Activated T-helper 17 cell treated with anti-CD3 and anti-CD28 coated beads, Interleukin-2, amount 50 U/mL, for 72 hours (primary cell): ENCODE measurements at regions not wholly inside any gene's neighbourhood (a gene's known extent, or its start where the extent isn't known, plus 50 kb on each side); places are given as distances from the start of the nearest gene placed in this dataset.
A peak's percentile ranks its signal among the peaks of the same experiment; 100 is the strongest.

ENCODE experiments used
- ATAC-seq: fragments of 150-1000 bp; cut with Tn5 transposase; replicated peaks from 2 replicates; pipeline ENCODE4 v1.10.0; 2021; ENCODE audit warnings: mild to moderate bottlenecking, moderate library complexity
- H3K27ac Mint-ChIP-seq: one replicate; pipeline ENCODE4 v1.8.0; 2022; ENCODE audit warnings: mixed read lengths
- H3K27me3 Mint-ChIP-seq: one replicate; pipeline ENCODE4 v1.8.0; 2022; ENCODE audit warnings: mixed read lengths
- H3K36me3 Mint-ChIP-seq: one replicate; pipeline ENCODE4 v1.8.0; 2022; ENCODE audit warnings: low read depth, mild to moderate bottlenecking, mixed read lengths
- H3K4me1 Mint-ChIP-seq: one replicate; pipeline ENCODE4 v1.8.0; 2022; ENCODE audit warnings: mixed read lengths
- H3K4me3 Mint-ChIP-seq: one replicate; pipeline ENCODE4 v1.8.0; 2022; ENCODE audit warnings: mild to moderate bottlenecking, mixed read lengths
- H3K9me3 Mint-ChIP-seq: one replicate; pipeline ENCODE4 v1.8.0; 2022; ENCODE audit warnings: mixed read lengths

DNA sequence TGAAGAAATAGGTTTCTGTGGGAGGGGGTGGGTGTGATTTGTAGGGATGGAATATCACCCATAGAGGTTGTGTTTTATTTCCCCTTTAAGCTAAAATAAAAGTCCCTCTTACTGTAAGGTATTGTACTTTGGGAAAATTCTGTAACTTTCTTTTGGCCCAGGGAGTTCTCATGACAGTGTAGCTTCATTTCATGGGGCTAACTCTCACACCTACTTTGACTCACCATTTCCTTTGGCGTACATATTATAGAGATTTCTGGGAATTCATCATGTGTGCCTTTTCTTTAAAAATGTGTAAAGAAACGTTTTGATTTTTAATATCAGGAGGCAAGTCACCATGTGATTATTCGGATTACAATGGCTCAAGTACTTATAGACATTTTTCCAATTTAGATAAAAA is 477.7 kb upstream of the CFAP20DC start:
- no peaks in the 10 kb centered on the region for H3K9me3 Mint-ChIP-seq
- peak overlapping the region; percentile 47 for H3K27ac Mint-ChIP-seq
- H3K4me1 Mint-ChIP-seq = peaks cover 8% of the 10 kb centered on the region
- H3K27me3 Mint-ChIP-seq = peaks cover 3% of the 10 kb centered on the region
- no peaks in the 10 kb centered on the region for H3K36me3 Mint-ChIP-seq
- H3K4me3 Mint-ChIP-seq = peak overlapping the region; percentile 5
- peak; percentile 76 for ATAC-seq

DNA sequence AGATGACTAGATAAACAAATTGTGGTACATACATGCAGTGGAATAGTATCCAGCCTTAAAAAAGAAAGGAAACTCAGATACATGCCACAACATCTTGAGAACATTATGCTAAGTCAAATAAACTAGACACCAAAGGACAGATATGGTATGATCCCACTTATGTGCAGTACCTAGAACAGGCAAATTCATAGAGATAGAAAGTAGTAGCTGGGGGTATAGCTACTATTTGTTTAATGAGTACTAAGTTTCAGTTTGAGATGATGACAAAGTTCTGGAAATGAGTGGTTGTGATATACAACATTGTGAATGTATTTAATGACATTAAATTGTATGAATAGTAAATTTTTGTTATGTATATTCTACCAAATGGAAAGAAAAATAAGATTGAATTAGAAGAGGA is 477.2 kb upstream of the CFAP20DC start:
- ATAC-seq = peak; percentile 98
- Mint-ChIP-seq H3K4me1 (peaks cover 8% of the 10 kb centered on the region), H3K4me3 (peak overlapping the region; percentile 5), H3K27me3 (peaks cover 3% of the 10 kb centered on the region), H3K36me3 (no peaks in the 10 kb centered on the region), H3K27ac (peak overlapping the region; percentile 47), H3K9me3 (no peaks in the 10 kb centered on the region)

DNA sequence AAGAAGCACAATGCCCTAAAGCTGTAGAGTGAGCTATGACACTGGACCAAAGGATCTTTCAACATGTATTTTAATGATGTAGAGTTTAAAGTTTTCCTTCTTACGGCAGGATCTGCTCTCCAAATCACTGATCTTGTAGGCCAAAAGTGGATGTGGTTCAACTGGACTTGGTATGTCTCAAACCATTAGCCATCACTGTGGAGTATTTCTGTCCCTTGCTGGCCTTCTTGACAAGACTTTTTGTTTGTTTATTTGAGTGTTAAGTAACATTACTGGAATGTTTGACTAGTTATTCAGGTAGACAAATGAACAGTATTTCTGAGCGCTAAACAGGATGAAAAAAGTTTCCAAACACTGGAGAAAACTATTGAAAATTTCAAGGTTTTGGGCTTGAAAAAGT is 472.7 kb upstream of the CFAP20DC start:
- Mint-ChIP-seq H3K9me3 (no peaks in the 10 kb centered on the region), H3K27me3 (peaks cover 3% of the 10 kb centered on the region), H3K4me1 (peaks cover 7% of the 10 kb centered on the region), H3K36me3 (no peaks in the 10 kb centered on the region), H3K4me3 (no peak overlapping the region), H3K27ac (no peak overlapping the region)
- no peak for ATAC-seq

DNA sequence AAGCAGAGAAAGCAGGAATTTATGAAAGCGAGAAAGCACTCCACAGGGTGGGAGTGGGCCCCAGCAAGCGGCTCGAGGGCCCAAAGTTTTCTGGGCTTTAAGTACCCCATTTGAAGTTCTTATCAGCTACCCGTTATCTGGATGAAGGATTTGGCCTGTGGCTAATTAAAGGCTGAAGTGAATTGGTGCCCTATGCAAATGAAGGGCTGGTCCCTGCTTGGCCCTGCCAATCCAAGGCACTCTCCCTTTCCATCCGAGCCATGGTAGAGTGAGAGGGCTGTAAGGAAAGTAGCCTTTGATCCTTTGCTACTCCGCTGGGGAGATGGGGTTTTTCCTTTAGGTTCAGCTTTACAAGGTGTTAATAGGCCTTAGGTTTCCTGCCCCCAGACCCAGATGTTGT is 469.3 kb upstream of the CFAP20DC start:
- H3K27ac Mint-ChIP-seq = no peak overlapping the region
- ATAC-seq = no peak
- no peak overlapping the region for H3K4me3 Mint-ChIP-seq
- no peaks in the 10 kb centered on the region for H3K27me3 Mint-ChIP-seq
- no peaks in the 10 kb centered on the region for H3K4me1 Mint-ChIP-seq
- no peaks in the 10 kb centered on the region for H3K9me3 Mint-ChIP-seq
- no peaks in the 10 kb centered on the region for H3K36me3 Mint-ChIP-seq

DNA sequence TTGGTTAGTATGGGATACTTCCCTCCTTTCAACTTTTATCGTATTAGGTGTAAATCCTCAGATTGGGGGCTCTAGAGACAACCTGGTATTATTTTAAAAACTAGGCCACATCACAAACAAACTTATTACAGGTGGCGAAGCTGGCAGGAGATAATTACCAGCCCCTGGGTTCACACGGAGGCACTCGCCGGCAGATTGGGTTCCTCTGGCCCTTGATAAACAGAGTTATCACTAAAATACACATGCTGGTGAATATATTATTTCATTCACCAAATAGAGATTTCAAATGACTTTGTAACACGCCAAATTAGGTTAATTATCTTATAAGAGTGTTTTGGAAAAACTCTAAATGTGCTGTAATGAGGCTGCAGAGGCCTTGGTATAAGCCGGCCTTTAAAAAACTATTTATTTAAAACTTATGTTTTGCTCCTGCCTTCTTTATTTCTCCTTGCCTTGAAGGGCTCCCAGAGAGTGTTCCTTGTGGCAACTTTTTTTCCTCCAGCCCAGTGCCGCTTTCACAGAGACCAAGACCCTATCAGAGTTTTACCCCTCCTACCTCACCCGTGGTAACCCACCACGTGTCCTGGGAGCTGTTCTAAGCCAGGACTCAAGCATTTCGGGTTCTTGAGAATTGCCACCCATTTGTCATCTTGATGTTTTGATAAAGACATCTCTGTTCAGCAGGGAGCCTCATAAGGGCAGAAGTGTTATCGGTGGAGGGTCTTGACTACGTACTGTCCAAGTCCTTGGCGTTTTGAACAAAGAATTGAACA is 468.6 kb upstream of the CFAP20DC start:
- H3K4me3 Mint-ChIP-seq = no peak overlapping the region
- H3K9me3 Mint-ChIP-seq = no peaks in the 10 kb centered on the region
- H3K27me3 Mint-ChIP-seq = no peaks in the 10 kb centered on the region
- ATAC-seq = no peak
- no peak overlapping the region for H3K27ac Mint-ChIP-seq
- H3K36me3 Mint-ChIP-seq = no peaks in the 10 kb centered on the region
- no peaks in the 10 kb centered on the region for H3K4me1 Mint-ChIP-seq

DNA sequence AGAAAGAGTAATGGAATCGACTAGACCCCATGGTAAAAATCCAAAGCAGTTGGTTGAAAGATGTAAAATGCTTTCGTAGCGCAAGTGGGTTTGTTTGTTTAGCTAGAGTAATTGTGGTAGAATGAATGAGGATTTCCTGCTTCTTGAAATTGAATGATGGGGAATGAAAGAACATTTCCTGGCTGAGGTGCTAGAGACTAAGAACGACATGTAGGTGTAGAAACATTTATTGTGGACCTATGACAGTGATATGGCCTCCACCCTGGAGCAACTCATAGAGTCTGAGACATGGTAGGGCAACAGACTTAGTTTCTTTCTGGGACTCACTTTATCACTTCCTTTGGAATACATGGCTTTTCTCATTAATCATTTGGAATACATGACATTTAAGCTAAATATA is 467.6 kb upstream of the CFAP20DC start:
- H3K9me3 Mint-ChIP-seq = no peaks in the 10 kb centered on the region
- H3K27ac Mint-ChIP-seq = no peak overlapping the region
- no peaks in the 10 kb centered on the region for H3K27me3 Mint-ChIP-seq
- H3K4me1 Mint-ChIP-seq = no peaks in the 10 kb centered on the region
- no peaks in the 10 kb centered on the region for H3K36me3 Mint-ChIP-seq
- no peak overlapping the region for H3K4me3 Mint-ChIP-seq
- no peak for ATAC-seq

DNA sequence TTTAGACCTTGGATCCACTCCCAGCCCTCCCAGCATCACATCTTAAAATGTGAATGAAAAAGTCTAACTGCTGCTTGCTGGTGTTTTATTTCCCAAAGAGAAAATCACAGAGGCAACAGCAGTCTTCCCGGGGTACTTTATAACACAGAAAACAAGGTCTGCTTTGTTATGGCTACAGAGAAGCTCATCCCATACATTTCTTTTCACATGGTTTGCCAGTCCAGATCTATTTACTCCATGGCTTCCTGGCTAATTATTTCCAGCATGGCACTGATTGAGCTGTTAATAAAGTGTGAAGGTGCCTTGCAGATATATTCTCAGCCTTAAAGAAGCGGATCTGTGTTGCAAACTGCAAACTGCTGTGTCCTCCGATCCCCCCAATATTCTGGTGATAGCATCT is 466.1 kb upstream of the CFAP20DC start:
- Mint-ChIP-seq H3K36me3 (no peaks in the 10 kb centered on the region), H3K4me1 (no peaks in the 10 kb centered on the region), H3K9me3 (no peaks in the 10 kb centered on the region), H3K4me3 (no peak overlapping the region), H3K27ac (no peak overlapping the region), H3K27me3 (no peaks in the 10 kb centered on the region)
- no peak for ATAC-seq

DNA sequence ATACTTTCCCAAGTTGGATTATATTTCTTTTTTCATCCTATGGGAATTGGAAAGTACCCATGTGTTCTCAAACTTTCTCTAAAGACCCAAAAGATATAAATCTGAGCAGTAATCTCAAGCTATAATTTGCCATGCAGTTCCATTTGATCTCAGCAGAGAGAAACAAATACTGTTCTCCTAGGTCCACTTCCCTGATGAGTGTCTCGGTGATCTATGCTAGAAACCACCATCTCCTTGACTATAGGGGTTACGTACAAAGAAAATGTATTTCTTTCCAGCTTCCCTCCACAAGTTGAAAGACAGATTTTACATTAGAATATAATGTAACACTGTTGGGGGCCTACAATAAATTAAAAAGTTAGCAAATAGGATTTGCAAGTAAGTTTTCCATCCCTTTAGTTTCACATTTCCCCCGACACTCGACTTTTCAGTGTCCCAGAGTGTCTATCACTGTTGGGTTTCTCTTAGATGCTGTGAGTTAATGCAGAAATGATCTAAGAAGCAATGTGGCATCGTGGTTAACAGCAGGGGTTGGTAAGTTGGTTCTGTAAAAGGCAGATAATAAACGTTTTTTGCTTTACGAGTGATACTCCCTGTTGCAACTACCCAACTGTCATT is 465.1 kb upstream of the CFAP20DC start:
- no peaks in the 10 kb centered on the region for H3K4me1 Mint-ChIP-seq
- no peaks in the 10 kb centered on the region for H3K27me3 Mint-ChIP-seq
- H3K4me3 Mint-ChIP-seq = no peak overlapping the region
- no peak for ATAC-seq
- H3K9me3 Mint-ChIP-seq = no peaks in the 10 kb centered on the region
- no peak overlapping the region for H3K27ac Mint-ChIP-seq
- H3K36me3 Mint-ChIP-seq = no peaks in the 10 kb centered on the region

DNA sequence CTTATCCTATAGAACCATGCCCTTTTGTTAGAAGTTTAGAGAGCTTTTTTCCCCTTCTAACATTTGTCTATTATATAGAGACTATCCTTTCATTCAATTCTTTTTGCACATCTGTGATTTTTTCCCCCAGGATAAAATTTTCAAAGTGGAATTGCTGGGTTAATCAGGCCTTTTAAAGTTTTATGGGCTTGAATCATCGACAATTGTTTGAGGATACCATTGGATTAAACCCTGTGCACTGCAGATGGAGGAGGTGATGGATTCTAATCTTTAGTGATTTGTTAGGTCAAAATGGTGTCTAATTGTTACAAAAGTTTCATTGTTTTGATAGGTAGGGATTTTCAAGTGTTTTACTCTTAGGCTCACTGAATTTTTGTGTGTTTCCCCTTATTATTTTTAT is 463.7 kb upstream of the CFAP20DC start:
- Mint-ChIP-seq H3K9me3 (no peaks in the 10 kb centered on the region), H3K27ac (no peak overlapping the region), H3K4me3 (no peak overlapping the region), H3K4me1 (no peaks in the 10 kb centered on the region), H3K27me3 (no peaks in the 10 kb centered on the region), H3K36me3 (no peaks in the 10 kb centered on the region)
- no peak for ATAC-seq

DNA sequence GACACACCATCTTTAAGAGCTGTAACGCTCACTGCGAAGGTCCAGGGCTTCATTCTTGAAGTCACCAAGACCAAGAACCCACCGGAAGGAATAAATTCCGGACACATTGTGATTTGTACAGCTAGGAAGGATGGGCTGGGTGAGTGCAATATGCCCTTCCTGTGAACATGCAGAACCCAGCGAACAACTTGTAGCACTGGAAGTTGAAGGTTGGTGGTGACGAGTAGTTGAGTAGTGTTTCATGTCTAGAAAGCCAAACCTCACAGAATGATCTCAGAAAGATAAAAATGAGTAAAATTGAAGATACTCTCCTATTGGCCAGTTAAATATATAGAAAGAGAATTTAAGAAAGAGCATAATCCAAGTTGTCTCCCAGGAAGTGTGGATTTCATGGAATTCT is 462.2 kb upstream of the CFAP20DC start:
- H3K9me3 Mint-ChIP-seq = no peaks in the 10 kb centered on the region
- H3K4me1 Mint-ChIP-seq = no peaks in the 10 kb centered on the region
- no peak overlapping the region for H3K27ac Mint-ChIP-seq
- no peaks in the 10 kb centered on the region for H3K27me3 Mint-ChIP-seq
- no peak overlapping the region for H3K4me3 Mint-ChIP-seq
- no peaks in the 10 kb centered on the region for H3K36me3 Mint-ChIP-seq
- peak; percentile 58 for ATAC-seq

DNA sequence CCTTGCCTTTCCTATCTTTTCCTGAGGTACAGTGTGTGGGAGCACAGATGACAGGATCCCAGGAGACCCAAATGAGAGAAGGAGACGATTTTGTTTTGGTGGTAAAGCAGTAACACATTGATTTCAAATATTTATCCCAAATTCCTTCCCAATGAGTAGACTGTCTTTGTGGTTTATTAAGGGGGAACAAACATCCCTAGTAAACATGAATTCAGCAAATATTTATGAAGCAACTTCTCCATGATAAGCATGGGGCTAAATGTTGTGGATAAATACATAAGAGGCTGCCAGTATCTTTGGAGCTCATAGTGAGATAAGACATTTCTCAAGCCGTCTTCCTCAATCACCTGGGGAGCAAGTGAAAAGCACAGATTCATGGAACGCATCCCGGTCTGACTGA is 460.8 kb upstream of the CFAP20DC start:
- no peak for ATAC-seq
- Mint-ChIP-seq H3K27me3 (no peaks in the 10 kb centered on the region), H3K4me3 (no peak overlapping the region)

DNA sequence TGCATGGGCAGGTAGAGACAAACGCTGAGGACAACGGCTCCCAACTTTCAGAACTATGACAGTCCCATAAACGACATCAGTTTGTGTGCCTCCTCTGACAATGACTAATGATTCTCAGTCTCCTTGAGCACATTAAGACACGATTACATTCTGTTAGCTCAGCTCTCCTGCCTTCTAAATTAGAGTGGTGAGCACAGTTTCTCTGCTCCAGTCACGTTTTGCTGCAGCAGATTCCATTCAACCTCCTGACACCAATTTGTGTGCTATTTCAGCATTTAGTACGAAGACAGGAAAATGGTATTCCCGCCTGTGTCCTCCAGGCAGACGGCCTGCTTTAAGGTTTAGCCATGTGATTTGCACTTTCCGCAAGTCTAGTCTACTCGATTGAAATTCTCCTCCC is 458.4 kb upstream of the CFAP20DC start:
- Mint-ChIP-seq H3K27ac (no peak overlapping the region), H3K9me3 (no peaks in the 10 kb centered on the region), H3K4me1 (no peaks in the 10 kb centered on the region), H3K27me3 (no peaks in the 10 kb centered on the region), H3K4me3 (no peak overlapping the region), H3K36me3 (no peaks in the 10 kb centered on the region)
- ATAC-seq = no peak

More for the DNA sequence above, 460.8 kb upstream of the CFAP20DC start:
- H3K9me3 Mint-ChIP-seq = no peaks in the 10 kb centered on the region
- no peaks in the 10 kb centered on the region for H3K36me3 Mint-ChIP-seq
- H3K4me1 Mint-ChIP-seq = no peaks in the 10 kb centered on the region
- H3K27ac Mint-ChIP-seq = no peak overlapping the region

DNA sequence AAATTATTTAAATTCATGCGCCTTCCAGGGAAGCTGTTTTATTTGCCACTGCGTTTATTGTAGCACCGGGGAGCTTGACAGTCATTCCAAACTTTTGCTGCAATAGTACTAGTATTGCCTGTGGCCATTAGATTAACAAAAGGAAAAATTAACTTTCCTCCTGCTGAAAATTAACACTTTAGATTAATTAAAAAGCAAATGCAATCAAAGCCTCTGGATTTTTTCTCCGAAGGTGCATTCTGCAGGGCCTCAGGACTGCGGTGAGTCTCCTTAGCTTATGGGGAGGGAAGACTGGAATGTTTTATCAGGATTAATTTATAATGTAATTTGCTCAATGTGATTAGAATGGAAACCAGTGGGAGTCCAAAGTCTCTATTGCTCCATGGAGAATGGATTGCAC is 456.4 kb upstream of the CFAP20DC start:
- no peak overlapping the region for H3K4me3 Mint-ChIP-seq
- ATAC-seq = no peak
- peaks cover 5% of the 10 kb centered on the region for H3K4me1 Mint-ChIP-seq
- no peaks in the 10 kb centered on the region for H3K27me3 Mint-ChIP-seq
- no peaks in the 10 kb centered on the region for H3K9me3 Mint-ChIP-seq
- H3K36me3 Mint-ChIP-seq = no peaks in the 10 kb centered on the region
- no peak overlapping the region for H3K27ac Mint-ChIP-seq

DNA sequence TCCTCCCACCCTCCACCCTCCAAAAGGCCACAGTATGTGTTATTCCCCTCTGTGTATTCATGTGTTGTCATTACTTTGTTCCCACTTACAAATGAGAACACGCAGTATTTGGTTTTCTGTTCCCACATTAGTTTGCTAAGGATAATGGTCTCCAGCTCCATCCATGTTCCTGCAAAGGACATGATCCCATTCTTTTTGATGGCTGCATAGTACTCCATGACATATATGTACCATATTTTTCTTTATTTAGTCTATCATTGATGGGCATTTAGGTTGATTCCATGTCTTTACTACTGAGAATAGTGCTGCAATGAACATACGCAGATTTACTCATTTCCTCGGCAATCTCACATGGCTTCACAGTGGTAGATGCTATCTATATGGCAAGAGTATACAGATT is 453.6 kb upstream of the CFAP20DC start:
- H3K9me3 Mint-ChIP-seq = no peaks in the 10 kb centered on the region
- no peak for ATAC-seq
- H3K27ac Mint-ChIP-seq = peak overlapping the region; percentile 52
- no peaks in the 10 kb centered on the region for H3K27me3 Mint-ChIP-seq
- no peaks in the 10 kb centered on the region for H3K36me3 Mint-ChIP-seq
- no peak overlapping the region for H3K4me3 Mint-ChIP-seq
- peaks cover 5% of the 10 kb centered on the region for H3K4me1 Mint-ChIP-seq

DNA sequence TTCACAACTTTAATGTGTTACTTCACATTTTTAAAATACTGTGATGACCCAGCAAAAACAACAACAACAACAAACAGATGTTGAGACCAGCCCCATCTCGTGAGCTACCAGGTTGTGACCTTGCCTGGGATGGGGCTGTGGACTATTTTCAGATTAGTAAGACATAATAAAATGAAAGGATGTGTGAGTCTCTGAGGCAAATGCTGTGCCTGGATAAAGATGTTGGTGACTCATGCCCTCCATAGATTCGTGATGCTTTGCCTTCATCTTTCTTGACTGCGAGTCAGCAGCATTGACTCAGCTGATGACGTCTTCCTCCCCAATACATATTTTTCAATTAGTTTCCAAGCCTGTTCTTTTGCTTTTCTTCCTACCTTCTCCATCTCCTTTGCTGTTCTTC is 453.0 kb upstream of the CFAP20DC start:
- ATAC-seq = peak; percentile 100
- peaks cover 5% of the 10 kb centered on the region for H3K4me1 Mint-ChIP-seq
- H3K36me3 Mint-ChIP-seq = no peaks in the 10 kb centered on the region
- no peaks in the 10 kb centered on the region for H3K27me3 Mint-ChIP-seq
- H3K9me3 Mint-ChIP-seq = no peaks in the 10 kb centered on the region
- H3K4me3 Mint-ChIP-seq = peak overlapping the region; percentile 11
- peak overlapping the region; percentile 52 for H3K27ac Mint-ChIP-seq
